ENCODE measurements at regions not wholly inside any gene's neighbourhood (a gene's known extent, or its start where the extent isn't known, plus 50 kb on each side); places are given as distances from the start of the nearest gene placed in this dataset.
A peak's percentile ranks its signal among the peaks of the same experiment; 100 is the strongest.
"Not testable (repeated sequence)": the region's sequence is repeated elsewhere in the genome, so short reads cannot be mapped to it uniquely, and the experiment has no call there.

DNA sequence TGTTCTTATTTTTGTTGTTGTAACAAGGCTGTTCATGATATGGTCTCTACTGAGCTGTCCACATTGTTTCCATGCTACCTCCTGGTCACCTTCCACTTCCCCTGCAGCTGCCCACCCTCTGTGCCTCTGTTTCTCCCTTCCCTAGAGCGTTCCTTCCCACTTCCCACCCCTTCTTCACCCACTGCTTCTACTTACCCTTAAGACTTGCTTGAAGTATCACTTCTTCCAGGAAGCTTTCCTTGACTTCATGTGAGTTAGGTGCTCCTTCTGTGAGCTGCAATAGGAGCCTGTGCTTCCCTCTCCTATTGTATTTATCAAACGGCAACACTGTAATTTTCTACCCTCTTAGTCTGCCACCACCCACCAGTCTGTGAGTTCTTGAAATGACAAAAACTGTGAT, 286.8 kb upstream of the AMIGO2 start:
- no peak overlapping the region for H3K9ac ChIP-seq
- peaks cover 24 to 54% (median 27%) of the 10 kb centered on the region in 10 experiments for H3K4me1 ChIP-seq
- no peak overlapping the region for H3K27ac ChIP-seq
- no peaks in the 10 kb centered on the region for H3K27me3 ChIP-seq
- H3K36me3 ChIP-seq, result no peaks in the 10 kb centered on the region
- peaks cover 0 to 15% (median 0%) of the 10 kb centered on the region in 11 experiments; a peak in 4 of 22 replicates for H3K9me3 ChIP-seq (replicated peaks in 1 of 11)
- peak overlapping the region in 2 of 11 experiments; percentile 17 to 21; a peak in 3 of 22 replicates for H3K4me2 ChIP-seq
- no peak for TF ChIP-seq Cebpa-rat (IDR thresholded peaks at IDR 0.05)
- H3K4me3 ChIP-seq, result no peak overlapping the region
- H4K20me1 ChIP-seq, result no peaks in the 10 kb centered on the region

DNA sequence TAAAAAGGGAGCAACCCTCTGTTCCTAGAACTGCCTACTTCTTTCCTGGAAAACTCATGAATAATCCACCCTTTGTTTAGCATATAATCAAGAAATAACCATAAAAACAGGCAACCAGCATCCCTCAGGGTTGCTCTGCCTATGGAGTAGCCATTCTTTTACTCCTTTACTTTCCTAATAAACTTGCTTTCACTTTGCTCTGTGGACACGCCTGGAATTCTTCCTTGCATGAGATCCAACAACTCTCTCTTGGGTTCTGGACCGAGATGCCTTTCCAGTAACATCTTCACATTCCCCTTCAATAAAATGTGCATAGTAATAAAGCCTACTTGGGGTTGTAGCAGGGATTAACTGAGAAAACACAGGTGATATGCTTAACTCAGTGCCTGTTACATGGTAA, 286.4 kb upstream of the AMIGO2 start:
- no peak overlapping the region for H3K27ac ChIP-seq
- no peaks in the 10 kb centered on the region for H3K36me3 ChIP-seq
- H3K9me3 ChIP-seq (replicated peaks in 1 of 11), result peaks cover 0 to 15% (median 0%) of the 10 kb centered on the region in 11 experiments; a peak in 4 of 22 replicates
- H4K20me1 ChIP-seq, result no peaks in the 10 kb centered on the region
- H3K27me3 ChIP-seq, result no peaks in the 10 kb centered on the region
- H3K4me2 ChIP-seq, result peak overlapping the region in 2 of 11 experiments; percentile 17 to 21; a peak in 3 of 22 replicates
- H3K4me1 ChIP-seq, result peaks cover 28 to 59% (median 31%) of the 10 kb centered on the region in 10 experiments
- no peak for TF ChIP-seq Cebpa-rat (IDR thresholded peaks at IDR 0.05)
- H3K4me3 ChIP-seq, result no peak overlapping the region
- H3K9ac ChIP-seq, result no peak overlapping the region

DNA sequence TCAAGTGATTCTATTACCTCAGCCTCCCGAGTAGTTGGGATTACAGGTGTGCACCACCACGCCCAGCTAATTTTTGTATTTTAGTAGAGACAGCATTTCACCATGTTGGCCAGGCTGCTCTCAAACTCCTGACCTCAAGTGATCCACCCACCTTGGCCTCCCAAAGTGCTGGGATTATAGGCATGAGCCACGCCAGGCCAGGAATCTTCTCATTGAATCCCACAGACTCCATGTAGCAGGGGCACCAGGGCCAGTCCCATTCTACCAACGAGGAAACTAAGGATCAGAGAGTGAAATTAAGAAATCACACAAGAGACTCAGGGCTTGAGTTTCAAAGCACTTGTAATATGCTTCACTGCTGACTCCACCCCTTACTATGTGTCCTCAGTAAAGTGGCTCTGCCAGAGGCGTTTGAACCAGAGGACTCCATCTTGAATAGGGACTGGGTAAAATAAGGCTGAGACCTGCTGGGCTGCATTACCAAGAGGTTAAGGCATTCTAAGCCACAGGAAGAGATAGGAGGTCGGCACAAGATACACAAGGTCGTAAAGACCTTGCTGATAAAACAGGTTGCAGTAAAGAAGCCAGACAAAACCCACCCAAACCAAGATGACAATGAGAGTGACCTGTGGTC, 285.8 kb upstream of the AMIGO2 start:
- Histone ChIP-seq H3K9me3 (replicated peaks in 1 of 11) (peaks cover 0 to 15% (median 0%) of the 10 kb centered on the region in 11 experiments; a peak in 4 of 22 replicates), H3K4me2 (peak overlapping the region in 2 of 11 experiments; percentile 17 to 21; a peak in 2 of 22 replicates), H3K4me1 (peaks cover 33 to 65% (median 36%) of the 10 kb centered on the region in 10 experiments)
- not testable (repeated sequence) for H3K27ac ChIP-seq, H4K20me1 ChIP-seq, H3K36me3 ChIP-seq, H3K9ac ChIP-seq, H3K27me3 ChIP-seq, H3K4me3 ChIP-seq

DNA sequence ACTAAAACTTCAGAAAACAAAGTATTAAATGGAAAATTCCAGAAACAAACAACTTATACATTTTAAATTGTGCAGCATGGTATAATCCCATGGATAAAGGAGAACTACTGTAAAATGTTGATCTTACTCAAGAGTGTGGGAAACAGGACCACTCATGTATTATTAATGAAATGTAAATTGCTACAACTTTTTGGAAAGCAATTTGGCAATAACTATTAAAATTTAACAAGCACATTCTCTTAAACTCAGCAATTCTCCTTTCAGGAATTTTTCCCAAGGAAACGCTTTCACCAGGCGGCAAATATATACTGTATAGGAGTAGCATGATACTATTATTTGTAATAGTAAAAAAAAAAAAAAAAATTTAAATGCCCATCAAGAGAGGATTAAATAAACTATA, 284.5 kb upstream of the AMIGO2 start:
- peaks cover 0 to 14% (median 5%) of the 10 kb centered on the region in 11 experiments; a peak in 10 of 22 replicates for H3K9me3 ChIP-seq (replicated peaks in 1 of 11)
- no peak overlapping the region for H3K9ac ChIP-seq
- no peaks in the 10 kb centered on the region for H3K27me3 ChIP-seq
- no peak overlapping the region for H3K27ac ChIP-seq
- H3K4me1 ChIP-seq, result peaks cover 44 to 78% (median 48%) of the 10 kb centered on the region in 10 experiments
- no peaks in the 10 kb centered on the region for H3K36me3 ChIP-seq
- H3K4me3 ChIP-seq, result no peak overlapping the region
- TF ChIP-seq Cebpa-rat (IDR thresholded peaks at IDR 0.05), result no peak
- no peak overlapping the region; a peak in 1 of 22 replicates for H3K4me2 ChIP-seq
- H4K20me1 ChIP-seq, result no peaks in the 10 kb centered on the region

DNA sequence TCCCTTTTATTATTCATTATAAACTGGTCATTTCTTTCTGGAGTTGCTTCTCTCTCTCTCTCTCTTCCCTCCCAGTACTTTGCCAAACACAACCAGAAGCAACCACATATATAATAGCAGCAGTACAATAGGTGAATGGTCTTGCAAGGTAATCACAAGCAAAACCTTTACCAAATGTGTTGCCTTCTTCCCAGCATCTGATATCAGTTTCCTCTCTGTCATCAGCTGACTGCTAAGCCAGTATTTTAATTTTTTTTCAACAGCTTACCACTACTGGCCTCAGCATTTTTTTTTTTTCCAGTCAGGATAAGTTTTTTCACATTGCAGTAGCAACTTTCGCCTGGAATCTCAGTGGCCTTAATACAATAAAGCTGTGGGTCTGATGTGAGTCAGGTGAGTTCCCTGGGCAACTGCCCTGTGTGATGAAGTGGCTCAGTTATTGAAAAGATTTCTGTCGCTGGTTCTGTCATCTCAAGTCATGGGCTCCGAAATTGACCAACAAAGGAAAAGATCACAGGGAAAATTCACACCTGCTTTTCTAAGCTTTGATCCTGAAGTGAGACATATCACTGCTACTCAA, 282.5 kb upstream of the AMIGO2 start:
- peak overlapping the region; percentile 81 to 92 (median 89) for H3K4me2 ChIP-seq
- H4K20me1 ChIP-seq, result no peaks in the 10 kb centered on the region
- peaks cover 33 to 80% (median 40%) of the 10 kb centered on the region in 10 experiments for H3K4me1 ChIP-seq
- no peaks in the 10 kb centered on the region for H3K36me3 ChIP-seq
- no peaks in the 10 kb centered on the region for H3K27me3 ChIP-seq
- peaks cover 0 to 10% (median 4%) of the 10 kb centered on the region in 11 experiments; a peak in 8 of 22 replicates for H3K9me3 ChIP-seq (replicated peaks in 1 of 11)
- peak overlapping the region in 7 of 11 experiments; percentile 1 to 88 (median 85); a peak in 8 of 22 replicates for H3K9ac ChIP-seq
- no peak overlapping the region for H3K4me3 ChIP-seq
- H3K27ac ChIP-seq, result peak overlapping the region; percentile 81 to 98 (median 94); a peak in 20 of 22 replicates
- TF ChIP-seq Cebpa-rat (IDR thresholded peaks at IDR 0.05), result no peak

DNA sequence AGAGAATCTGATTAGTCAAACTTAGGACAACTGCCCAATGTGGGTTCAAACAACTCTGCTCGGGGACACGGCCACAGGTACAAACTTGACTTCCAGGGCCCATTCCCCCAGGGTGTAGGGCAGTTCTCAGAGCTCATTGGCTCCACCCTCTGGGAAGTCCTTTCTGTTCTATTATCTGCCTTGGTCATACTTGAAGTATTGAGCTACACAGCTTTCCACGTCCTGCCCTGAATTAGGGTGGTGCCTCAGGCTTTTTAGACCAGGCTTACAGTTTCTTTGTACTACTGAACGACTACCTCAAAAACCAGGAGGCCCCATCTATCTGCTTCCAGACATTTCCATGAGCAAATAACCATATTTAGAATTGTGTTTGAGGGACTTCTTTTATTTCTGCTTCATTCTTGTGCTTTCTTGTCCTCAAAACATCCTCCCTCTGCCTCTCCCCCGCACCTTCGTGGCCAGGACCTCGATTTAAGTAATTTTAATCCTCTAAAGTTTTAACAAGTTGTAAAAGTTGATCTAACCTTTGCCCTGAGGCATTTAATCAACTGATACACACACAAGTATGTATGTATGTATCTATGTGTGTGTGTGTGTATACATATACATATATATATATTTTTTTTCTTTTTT, 281.7 kb upstream of the AMIGO2 start:
- H3K27ac ChIP-seq, result peak overlapping the region; percentile 81 to 98 (median 94)
- H4K20me1 ChIP-seq, result no peaks in the 10 kb centered on the region
- peaks cover 0 to 10% (median 4%) of the 10 kb centered on the region in 11 experiments; a peak in 8 of 22 replicates for H3K9me3 ChIP-seq (replicated peaks in 1 of 11)
- peak overlapping the region; percentile 72 to 88 (median 84) for H3K9ac ChIP-seq
- peak overlapping the region; percentile 11 to 64 (median 52); a peak in 19 of 20 replicates for H3K4me3 ChIP-seq
- peaks cover 39 to 80% (median 47%) of the 10 kb centered on the region in 10 experiments for H3K4me1 ChIP-seq
- no peaks in the 10 kb centered on the region for H3K36me3 ChIP-seq
- peak overlapping the region; percentile 81 to 92 (median 89) for H3K4me2 ChIP-seq
- H3K27me3 ChIP-seq, result no peaks in the 10 kb centered on the region
- no peak for TF ChIP-seq Cebpa-rat (IDR thresholded peaks at IDR 0.05)

DNA sequence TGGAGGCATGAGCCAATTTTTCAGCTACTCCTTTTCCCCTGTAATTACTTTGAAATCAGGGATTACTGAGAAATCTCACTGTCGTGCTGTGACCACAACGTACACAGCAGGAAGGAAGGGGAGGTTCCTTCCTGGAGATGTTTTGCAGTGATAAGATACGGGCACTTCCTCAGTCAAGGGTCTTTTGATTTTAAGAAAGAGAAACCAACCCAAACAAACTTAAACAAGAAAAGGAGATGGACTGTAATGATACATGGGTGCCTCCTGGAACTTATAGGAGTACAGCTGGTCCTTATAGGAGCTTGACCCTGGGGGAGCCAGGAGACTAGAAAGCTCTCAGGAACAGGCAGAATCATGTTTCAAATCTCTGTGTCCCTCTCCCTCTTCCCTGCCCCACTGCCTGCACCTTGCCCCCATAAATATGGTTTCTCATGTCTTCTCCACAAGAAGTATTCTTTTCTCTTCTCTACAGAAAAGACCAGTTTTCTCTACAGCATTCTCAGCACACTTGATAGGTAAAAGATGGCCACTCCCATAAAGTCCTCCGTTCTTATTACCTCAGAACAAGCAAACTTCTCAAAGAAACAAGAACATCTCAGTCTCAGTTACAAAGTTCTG, 281.1 kb upstream of the AMIGO2 start:
- H3K27ac ChIP-seq, result peak overlapping the region; percentile 81 to 98 (median 94)
- peaks cover 0 to 10% (median 4%) of the 10 kb centered on the region in 11 experiments; a peak in 8 of 22 replicates for H3K9me3 ChIP-seq (replicated peaks in 1 of 11)
- H3K36me3 ChIP-seq, result no peaks in the 10 kb centered on the region
- H3K4me3 ChIP-seq, result peak overlapping the region; percentile 11 to 64 (median 52); a peak in 19 of 20 replicates
- H3K4me2 ChIP-seq, result peak overlapping the region; percentile 81 to 92 (median 89)
- H3K27me3 ChIP-seq, result no peaks in the 10 kb centered on the region
- H3K9ac ChIP-seq, result peak overlapping the region; percentile 72 to 88 (median 84)
- 0 out of 22 replicates have a peak, but pooled peaks of 1 of the 11 experiments have one; percentile 15 for TF ChIP-seq Cebpa-rat (IDR thresholded peaks at IDR 0.05)
- peaks cover 45 to 78% (median 52%) of the 10 kb centered on the region in 10 experiments for H3K4me1 ChIP-seq
- no peaks in the 10 kb centered on the region for H4K20me1 ChIP-seq

DNA sequence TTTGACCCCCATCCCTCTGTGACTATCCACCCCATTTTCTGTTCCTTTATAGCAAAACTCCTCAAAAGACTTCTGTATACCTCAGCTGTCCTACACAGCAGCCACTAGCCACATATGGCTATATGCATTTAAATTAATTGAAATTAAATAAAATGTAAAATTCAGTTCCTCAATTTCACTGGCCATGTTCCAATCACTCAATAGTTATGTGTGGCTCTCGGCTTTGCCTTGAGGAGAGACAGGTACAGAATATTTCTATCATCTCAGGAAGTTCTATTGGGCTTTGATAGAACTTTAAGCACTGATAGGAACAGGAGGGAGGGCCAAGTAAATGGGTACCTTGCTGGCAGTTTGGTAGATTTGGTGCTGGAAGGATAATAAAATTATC, 280.3 kb upstream of the AMIGO2 start:
- Histone ChIP-seq H3K36me3 (no peaks in the 10 kb centered on the region), H4K20me1 (no peaks in the 10 kb centered on the region), H3K9me3 (replicated peaks in 1 of 11) (peaks cover 0 to 14% (median 4%) of the 10 kb centered on the region in 11 experiments; a peak in 13 of 22 replicates), H3K4me1 (peaks cover 52 to 83% (median 60%) of the 10 kb centered on the region in 10 experiments), H3K9ac (peak overlapping the region; percentile 38 to 88 (median 84); a peak in 21 of 22 replicates), H3K27ac (peak overlapping the region; percentile 81 to 98 (median 94)), H3K4me2 (peak overlapping the region; percentile 81 to 92 (median 89)), H3K27me3 (no peaks in the 10 kb centered on the region), H3K4me3 (peak overlapping the region in 8 of 10 experiments; percentile 38 to 64 (median 52); a peak in 9 of 20 replicates)
- TF ChIP-seq Cebpa-rat (IDR thresholded peaks at IDR 0.05), result no peak

Measured in BLaER1 treated with 17β-estradiol and CSF1 and Interleukin-3, amounts not matched to agents 10 nM and 100 nM (cell line).